Ishikawa (cell line): ENCODE measurements at regions not wholly inside any gene's neighbourhood (a gene's known extent, or its start where the extent isn't known, plus 50 kb on each side); places are given as distances from the start of the nearest gene placed in this dataset.

ENCODE experiments used
- CEBPB ChIP-seq: IDR thresholded peaks from 2 replicates; pipeline ENCODE4 v1.6.1; 2012
- CREB1 ChIP-seq: IDR thresholded peaks from 2 replicates; pipeline ENCODE4 v1.6.1; 2012; ENCODE audit warnings: low read depth
- EGR1 ChIP-seq: IDR thresholded peaks from 2 replicates; pipeline ENCODE4 v1.6.1; 2012
- EP300 ChIP-seq: IDR thresholded peaks from 2 replicates; pipeline ENCODE4 v1.6.1; 2012; ENCODE audit warnings: borderline replicate concordance
- FOXM1 ChIP-seq: IDR thresholded peaks from 2 replicates; pipeline ENCODE4 v1.6.1; 2012; ENCODE audit warnings: low read depth, borderline replicate concordance
- NFIC ChIP-seq: IDR thresholded peaks from 2 replicates; pipeline ENCODE4 v1.6.1; 2012
- RAD21 ChIP-seq: IDR thresholded peaks from 2 replicates; pipeline ENCODE4 v1.6.1; 2012; ENCODE audit warnings: low read depth
- REST ChIP-seq: IDR thresholded peaks from 2 replicates; pipeline ENCODE4 v1.6.1; 2012; ENCODE audit warnings: low read depth, mild to moderate bottlenecking
- TAF1 ChIP-seq: IDR thresholded peaks from 2 replicates; pipeline ENCODE4 v1.6.1; 2012; ENCODE audit warnings: low read depth, mild to moderate bottlenecking
- TCF12 ChIP-seq: IDR thresholded peaks from 2 replicates; pipeline ENCODE4 v1.6.1; 2012; ENCODE audit warnings: low read depth
- TEAD4 ChIP-seq: IDR thresholded peaks from 2 replicates; pipeline ENCODE4 v1.6.1; 2012
- USF1 ChIP-seq: IDR thresholded peaks from 2 replicates; pipeline ENCODE4 v1.6.1; 2012
- YY1 ChIP-seq: IDR thresholded peaks from 2 replicates; pipeline ENCODE4 v1.6.1; 2012; ENCODE audit warnings: low read depth
- ZBTB7A ChIP-seq: IDR thresholded peaks from 2 replicates; pipeline ENCODE4 v1.6.1; 2012; ENCODE audit warnings: low read depth
- TF ChIP-seq, protein P1 (sequence below): IDR thresholded peaks from 2 replicates; pipeline ENCODE4 v1.6.1; 2012

GRCh38 chr6:71179249-71179885 is 109.2 kb upstream of the OGFRL1 start:
- TF ChIP-seq, protein P1, sequence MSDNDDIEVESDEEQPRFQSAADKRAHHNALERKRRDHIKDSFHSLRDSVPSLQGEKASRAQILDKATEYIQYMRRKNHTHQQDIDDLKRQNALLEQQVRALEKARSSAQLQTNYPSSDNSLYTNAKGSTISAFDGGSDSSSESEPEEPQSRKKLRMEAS: no peak
- no peak for TF ChIP-seq CEBPB
- TF ChIP-seq EP300: no peak
- no peak for TF ChIP-seq ZBTB7A

- TF ChIP-seq USF1: no peak
- TF ChIP-seq FOXM1: no peak
- no peak for TF ChIP-seq EGR1
- TF ChIP-seq YY1: no peak
- no peak for TF ChIP-seq ZBTB7A
- TF ChIP-seq NFIC: no peak
- TF ChIP-seq TEAD4: peak; percentile 85
Measured at GRCh38 chr6:71181565-71181964, 107.0 kb upstream of the OGFRL1 start.

- TF ChIP-seq TEAD4 (no peak), YY1 (no peak), RAD21 (no peak), REST (no peak), TAF1 (no peak), NFIC (no peak), USF1 (no peak), EP300 (no peak), FOXM1 (no peak)
Measured at GRCh38 chr6:71187141-71187540, 101.5 kb upstream of the OGFRL1 start.

GRCh38 chr6:71190809-71191208 is 97.8 kb upstream of the OGFRL1 start:
- no peak for TF ChIP-seq NFIC
- no peak for TF ChIP-seq TCF12
- no peak for TF ChIP-seq EGR1
- no peak for TF ChIP-seq EP300
- peak; percentile 54 for TF ChIP-seq RAD21

DNA sequence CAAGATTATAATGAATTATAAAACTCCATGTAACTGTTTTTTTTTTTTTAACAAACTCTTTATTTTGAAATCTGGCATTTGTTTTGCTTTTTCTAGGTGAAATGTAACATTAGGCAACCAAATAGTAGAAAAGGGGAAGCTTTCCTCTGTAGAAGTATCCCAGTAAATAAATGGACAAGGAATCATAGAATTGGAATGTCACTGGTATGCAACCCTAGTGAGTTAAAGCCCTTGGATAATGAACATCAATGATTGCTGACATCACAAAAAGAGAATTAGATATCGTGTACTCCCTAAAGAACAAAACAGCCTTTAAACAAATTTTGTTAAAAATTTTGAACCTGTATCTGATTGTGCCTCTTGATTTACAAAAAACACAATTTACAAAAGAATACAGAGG is 93.9 kb upstream of the OGFRL1 start:
- TF ChIP-seq CREB1 (no peak), USF1 (no peak), FOXM1 (no peak), EGR1 (no peak), TCF12 (no peak)
- TF ChIP-seq, protein P1: no peak

GRCh38 chr6:71197267-71197666 is 91.3 kb upstream of the OGFRL1 start:
- TF ChIP-seq EGR1: no peak
- no peak for TF ChIP-seq RAD21
- no peak for TF ChIP-seq REST
- no peak for TF ChIP-seq TCF12
- no peak for TF ChIP-seq CREB1
- TF ChIP-seq CEBPB: no peak
- no peak for TF ChIP-seq FOXM1
- no peak for TF ChIP-seq EP300
- TF ChIP-seq USF1: no peak
- TF ChIP-seq ZBTB7A: no peak
- no peak for TF ChIP-seq TEAD4
- no peak for TF ChIP-seq YY1
- TF ChIP-seq, protein P1: no peak
- TF ChIP-seq NFIC: no peak
- no peak for TF ChIP-seq TAF1
